ENCODE measurements at regions not wholly inside any gene's neighbourhood (a gene's known extent, or its start where the extent isn't known, plus 50 kb on each side); places are given as distances from the start of the nearest gene placed in this dataset.
A peak's percentile ranks its signal among the peaks of the same experiment; 100 is the strongest.

GRCh38 chr3:168738527-168739325 is 643.0 kb upstream of the GOLIM4 start:
- no peak for TF ChIP-seq CTCF (IDR thresholded peaks at IDR 0.05; ENCODE audit: unreplicated experiment)
- H3K27ac Mint-ChIP-seq: no peak overlapping the region
- no peak for DNase-seq (ENCODE audit: low spot score, unreplicated experiment)
- peaks cover 20% of the 10 kb centered on the region for H3K9me3 Mint-ChIP-seq (ENCODE audit: low read depth)
- H3K4me1 Mint-ChIP-seq (ENCODE audit: low read depth): peaks cover 15% of the 10 kb centered on the region
- no peak overlapping the region for H3K4me3 Mint-ChIP-seq (ENCODE audit: low read depth)
- peaks cover 15% of the 10 kb centered on the region for H3K36me3 Mint-ChIP-seq (ENCODE audit: insufficient read depth)
- no peaks in the 10 kb centered on the region for H3K27me3 Mint-ChIP-seq

- H3K4me1 Mint-ChIP-seq (ENCODE audit: low read depth): peaks cover 15% of the 10 kb centered on the region
- H3K27ac Mint-ChIP-seq: peak overlapping the region; percentile 73
- peaks cover 25% of the 10 kb centered on the region for H3K9me3 Mint-ChIP-seq (ENCODE audit: low read depth)
- no peak for DNase-seq (ENCODE audit: low spot score, unreplicated experiment)
- H3K36me3 Mint-ChIP-seq (ENCODE audit: insufficient read depth): peaks cover 19% of the 10 kb centered on the region
- H3K4me3 Mint-ChIP-seq (ENCODE audit: low read depth): peak overlapping the region; percentile 17
- no peak for TF ChIP-seq CTCF (IDR thresholded peaks at IDR 0.05; ENCODE audit: unreplicated experiment)
- H3K27me3 Mint-ChIP-seq: no peaks in the 10 kb centered on the region
These were observed 640.5 kb upstream of the GOLIM4 start for GRCh38 chr3:168736202-168736601.

DNA sequence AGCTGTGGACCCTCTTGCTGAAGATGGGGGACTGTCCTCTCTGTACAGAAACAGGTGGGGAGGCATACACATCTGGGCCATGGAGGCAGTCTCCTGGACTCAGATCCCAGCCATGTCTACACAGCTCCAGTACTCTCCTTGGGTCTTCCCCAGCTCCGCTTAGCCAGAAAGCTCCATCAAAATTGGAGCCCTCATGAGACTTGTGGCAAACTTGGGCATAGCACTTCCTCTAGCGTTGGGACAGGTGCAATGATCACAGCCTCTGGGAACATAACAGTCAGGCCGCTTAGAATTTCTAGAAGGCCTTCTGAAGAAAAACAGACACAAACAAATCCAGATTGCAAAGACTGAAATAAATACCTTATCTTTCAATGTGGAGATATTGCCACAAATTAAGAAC is 634.3 kb upstream of the GOLIM4 start:
- Mint-ChIP-seq H3K36me3 (ENCODE audit: insufficient read depth) (peaks cover 26% of the 10 kb centered on the region), H3K27me3 (no peaks in the 10 kb centered on the region), H3K4me3 (ENCODE audit: low read depth) (no peak overlapping the region), H3K9me3 (ENCODE audit: low read depth) (peaks cover 31% of the 10 kb centered on the region), H3K27ac (no peak overlapping the region), H3K4me1 (ENCODE audit: low read depth) (peaks cover 8% of the 10 kb centered on the region)
- DNase-seq (ENCODE audit: low spot score, unreplicated experiment): no peak
- no peak for TF ChIP-seq CTCF (IDR thresholded peaks at IDR 0.05; ENCODE audit: unreplicated experiment)

DNA sequence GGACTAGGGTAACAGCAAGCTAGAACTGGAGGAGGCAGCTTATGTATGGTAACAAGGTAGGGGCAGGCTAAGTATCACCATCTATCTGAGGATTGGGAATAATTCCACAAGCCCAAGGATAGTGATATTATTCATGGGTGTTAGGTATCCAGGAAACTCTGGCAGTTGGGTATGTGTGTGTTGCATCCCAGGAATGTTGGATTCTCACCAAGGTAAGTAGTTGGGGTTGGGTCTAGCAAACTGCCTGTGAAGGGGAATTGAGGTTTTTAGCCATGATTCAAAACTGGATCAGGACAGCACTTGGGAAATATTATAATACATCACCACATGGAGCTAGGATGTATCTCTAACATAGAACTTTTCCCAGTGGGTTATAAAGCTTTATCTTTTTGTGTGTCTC is 626.4 kb upstream of the GOLIM4 start:
- peaks cover 7% of the 10 kb centered on the region for H3K9me3 Mint-ChIP-seq (ENCODE audit: low read depth)
- no peak for TF ChIP-seq CTCF (IDR thresholded peaks at IDR 0.05; ENCODE audit: unreplicated experiment)
- H3K4me3 Mint-ChIP-seq (ENCODE audit: low read depth): no peak overlapping the region
- DNase-seq (ENCODE audit: low spot score, unreplicated experiment): no peak
- peaks cover 4% of the 10 kb centered on the region for H3K4me1 Mint-ChIP-seq (ENCODE audit: low read depth)
- H3K27me3 Mint-ChIP-seq: no peaks in the 10 kb centered on the region
- peaks cover 3% of the 10 kb centered on the region for H3K36me3 Mint-ChIP-seq (ENCODE audit: insufficient read depth)
- no peak overlapping the region for H3K27ac Mint-ChIP-seq

DNA sequence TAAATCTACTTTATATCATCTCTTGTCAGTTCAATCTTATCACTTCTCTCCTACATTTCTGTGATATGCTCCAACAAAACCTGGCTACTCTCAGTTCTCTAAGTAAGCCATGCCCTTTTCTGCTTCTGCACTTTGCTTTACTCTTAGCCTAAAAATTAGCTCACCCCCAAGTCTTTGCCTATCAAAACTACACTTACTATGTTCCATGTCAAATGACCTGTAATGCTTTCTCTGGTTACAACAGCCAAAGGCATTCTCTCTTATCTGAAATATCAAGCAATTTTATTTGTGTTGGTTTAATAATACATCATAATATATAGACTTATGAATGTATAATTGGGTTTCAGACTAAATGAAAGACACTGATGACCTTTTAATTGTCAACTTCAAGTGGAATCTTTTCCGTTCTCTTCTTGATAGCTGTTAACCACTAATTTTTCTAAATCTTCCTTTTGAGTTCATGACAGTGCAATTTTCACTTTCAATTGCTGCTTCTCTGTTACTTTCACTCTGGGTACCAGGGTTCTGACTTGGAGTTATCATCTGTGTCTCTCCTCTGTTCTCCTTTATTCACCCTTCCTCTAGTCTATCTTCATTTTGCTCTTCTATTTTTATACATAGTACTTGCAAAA is 619.0 kb upstream of the GOLIM4 start:
- peaks cover 1% of the 10 kb centered on the region for H3K36me3 Mint-ChIP-seq (ENCODE audit: insufficient read depth)
- H3K27ac Mint-ChIP-seq: no peak overlapping the region
- no peak for DNase-seq (ENCODE audit: low spot score, unreplicated experiment)
- no peaks in the 10 kb centered on the region for H3K4me1 Mint-ChIP-seq (ENCODE audit: low read depth)
- H3K9me3 Mint-ChIP-seq (ENCODE audit: low read depth): no peaks in the 10 kb centered on the region
- H3K27me3 Mint-ChIP-seq: no peaks in the 10 kb centered on the region
- no peak for TF ChIP-seq CTCF (IDR thresholded peaks at IDR 0.05; ENCODE audit: unreplicated experiment)
- no peak overlapping the region for H3K4me3 Mint-ChIP-seq (ENCODE audit: low read depth)

All from progenitor cell of endocrine pancreas (in vitro differentiated cells).